ENCODE measurements at regions not wholly inside any gene's neighbourhood (a gene's known extent, or its start where the extent isn't known, plus 50 kb on each side); places are given as distances from the start of the nearest gene placed in this dataset.

GRCh38 chr16:64162613-64163375, 959.1 kb downstream of the CDH11 start:
- no peak for DNase-seq (ENCODE audit: low spot score)

- no peak for DNase-seq (ENCODE audit: low spot score)
These were observed 961.9 kb downstream of the CDH11 start for GRCh38 chr16:64159976-64160375.

- DNase-seq (ENCODE audit: low spot score) = no peak
These were observed 962.8 kb downstream of the CDH11 start for GRCh38 chr16:64158941-64159588.

GRCh38 chr16:64153718-64154117, 968.1 kb downstream of the CDH11 start:
- no peak for DNase-seq (ENCODE audit: low spot score)

- DNase-seq (ENCODE audit: low spot score) = no peak
These were observed 969.7 kb downstream of the CDH11 start for GRCh38 chr16:64151990-64152767.

- no peak for DNase-seq (ENCODE audit: low spot score)
These were observed 971.7 kb downstream of the CDH11 start for GRCh38 chr16:64150193-64150592.

GRCh38 chr16:64149756-64150155, 972.1 kb downstream of the CDH11 start:
- no peak for DNase-seq (ENCODE audit: low spot score)

GRCh38 chr16:64148356-64148755, 973.5 kb downstream of the CDH11 start:
- no peak for DNase-seq (ENCODE audit: low spot score)

GRCh38 chr16:64147941-64148340, 973.9 kb downstream of the CDH11 start:
- no peak for DNase-seq (ENCODE audit: low spot score)

GRCh38 chr16:64144617-64145016, 977.2 kb downstream of the CDH11 start:
- DNase-seq (ENCODE audit: low spot score) = no peak

GRCh38 chr16:64138621-64139020, 983.2 kb downstream of the CDH11 start:
- DNase-seq (ENCODE audit: low spot score) = no peak

- no peak for DNase-seq (ENCODE audit: low spot score)
These were observed 983.9 kb downstream of the CDH11 start for GRCh38 chr16:64138006-64138405.

- no peak for DNase-seq (ENCODE audit: low spot score)
These were observed 985.1 kb downstream of the CDH11 start for GRCh38 chr16:64136743-64137142.

GRCh38 chr16:64136314-64136713, 985.5 kb downstream of the CDH11 start:
- no peak for DNase-seq (ENCODE audit: low spot score)

- no peak for DNase-seq (ENCODE audit: low spot score)
These were observed 988.5 kb downstream of the CDH11 start for GRCh38 chr16:64133366-64133765.

- DNase-seq (ENCODE audit: low spot score) = no peak
These were observed 989.0 kb downstream of the CDH11 start for GRCh38 chr16:64132759-64133361.

- DNase-seq (ENCODE audit: low spot score) = no peak
These were observed 989.7 kb downstream of the CDH11 start for GRCh38 chr16:64132190-64132589.

GRCh38 chr16:64131423-64131822, 990.4 kb downstream of the CDH11 start:
- DNase-seq (ENCODE audit: low spot score) = no peak

GRCh38 chr16:64130140-64130539, 991.7 kb downstream of the CDH11 start:
- DNase-seq (ENCODE audit: low spot score) = no peak

- no peak for DNase-seq (ENCODE audit: low spot score)
These were observed 999.7 kb downstream of the CDH11 start for GRCh38 chr16:64122177-64122576.

- DNase-seq (ENCODE audit: low spot score) = no peak
These were observed 1000.4 kb downstream of the CDH11 start for GRCh38 chr16:64121473-64121872.

- DNase-seq (ENCODE audit: low spot score) = no peak
These were observed 1005.7 kb downstream of the CDH11 start for GRCh38 chr16:64116151-64116550.

- DNase-seq (ENCODE audit: low spot score) = no peak
These were observed 1012.6 kb downstream of the CDH11 start for GRCh38 chr16:64109241-64109640.
